Lung (tissue), 11 donors: ENCODE measurements at regions not wholly inside any gene's neighbourhood (a gene's known extent, or its start where the extent isn't known, plus 50 kb on each side); places are given as distances from the start of the nearest gene placed in this dataset.

Experiments
- ATAC-seq: fragments of 200-7000 bp; cut with Tn5 transposase; one replicate; pipeline ENCODE4 v1.9.1; 2020; ENCODE audit warnings: moderate number of reproducible peaks; ENCODE audit not compliant: insufficient read depth, low FRiP score
- DNase-seq, 3 donors: peaks; one replicate each; pipeline ENCODE4 v3.0.0-alpha.2; 2013 to 2017
- H3K27ac ChIP-seq, 2 donors: one replicate each; pipeline ENCODE4 v1.5.1; 2013; ENCODE audit warnings: mild to moderate bottlenecking in 2 of 2, moderate library complexity in 2 of 2, control low read depth in 1 of 2, inconsistent platforms in 1 of 2, low read depth in 1 of 2, low read length in 1 of 2
- H3K27me3 ChIP-seq, 3 donors: one replicate each; pipeline ENCODE4 v1.5.1; 2013; ENCODE audit warnings: low read length in 2 of 3; ENCODE audit not compliant: control insufficient read depth in 3 of 3, insufficient read depth in 3 of 3
- H3K36me3 ChIP-seq, 4 donors: one replicate each; pipeline ENCODE4 v1.5.1; 2013; ENCODE audit warnings: low read length in 4 of 4, mild to moderate bottlenecking in 1 of 4, moderate library complexity in 1 of 4; ENCODE audit not compliant: control insufficient read depth in 4 of 4, insufficient read depth in 4 of 4
- H3K4me1 ChIP-seq, 5 donors: one replicate each; pipeline ENCODE4 v1.5.1; 2013; ENCODE audit warnings: low read length in 5 of 5, mild to moderate bottlenecking in 2 of 5, moderate library complexity in 1 of 5; ENCODE audit not compliant: control insufficient read depth in 5 of 5, insufficient read depth in 5 of 5
- H3K4me3 ChIP-seq: one replicate; pipeline ENCODE4 v1.5.1; 2013; ENCODE audit warnings: mild to moderate bottlenecking, control low read depth, moderate library complexity
- H3K9ac ChIP-seq, 2 donors: one replicate each; pipeline ENCODE4 v1.5.1; 2013; ENCODE audit warnings: low read length in 2 of 2, control low read depth in 1 of 2; ENCODE audit not compliant: insufficient read depth in 1 of 2
- H3K9me3 ChIP-seq, 4 donors: one replicate each; pipeline ENCODE4 v1.5.1; 2013; ENCODE audit warnings: low read length in 3 of 4, mild to moderate bottlenecking in 1 of 4, moderate library complexity in 1 of 4; ENCODE audit not compliant: control insufficient read depth in 4 of 4, insufficient read depth in 3 of 4
- CTCF ChIP-seq: IDR thresholded peaks from 2 replicates; pipeline ENCODE4 v1.5.1; 2012; ENCODE audit warnings: mild to moderate bottlenecking; ENCODE audit errors: control extremely low read depth, extremely low read depth
- WGBS, 2 donors: extraction: QIAGEN DNeasy Blood & Tissue Kit; methylation state at CpG; one replicate each; pipeline ENCODE4 v1.1.7; 2013; 5-methylcytosine and 5-hydroxymethylcytosine counted together
- donor health status: control.
- donor health status: control.
- donor health status: Bipolar disorder and iron deficiency.
- donor health status: healthy.
- donor health status: DM: yes; HTN: yes; CAD: no.

- Histone ChIP-seq H3K9ac (no peak overlapping the region), H3K4me3 (no peak overlapping the region), H3K36me3 (no peaks in the 10 kb centered on the region), H3K4me1 (peaks cover 0 to 9% (median 2%) of the 10 kb centered on the region in 5 donors), H3K27ac (no peak overlapping the region), H3K27me3 (peaks cover 0 to 69% (median 13%) of the 10 kb centered on the region in 3 donors), H3K9me3 (peaks cover 0 to 2% (median 0%) of the 10 kb centered on the region in 4 donors)
- ATAC-seq (no peak), DNase-seq (no peak)
- TF ChIP-seq CTCF: no peak
- 73 to 83% methylated on average over 4 of the region's 4 CpGs for WGBS, 2 donors
These were observed 175.7 kb upstream of the EGLN3 start for GRCh38 chr14:34126586-34126985.

- H3K27me3 ChIP-seq: peaks cover 0 to 72% (median 13%) of the 10 kb centered on the region in 3 donors
- H3K27ac ChIP-seq: no peak overlapping the region
- no peaks in the 10 kb centered on the region for H3K9me3 ChIP-seq
- WGBS, 2 donors: 66 to 84% methylated on average over 4 of the region's 4 CpGs
- H3K9ac ChIP-seq: no peak overlapping the region
- H3K4me1 ChIP-seq: no peaks in the 10 kb centered on the region
- no peak for ATAC-seq
- no peaks in the 10 kb centered on the region for H3K36me3 ChIP-seq
- no peak for DNase-seq
- no peak overlapping the region for H3K4me3 ChIP-seq
- no peak for TF ChIP-seq CTCF
These were observed 173.7 kb upstream of the EGLN3 start for GRCh38 chr14:34124585-34124984.

GRCh38 chr14:34122650-34123049 lies 171.8 kb upstream of the EGLN3 start:
- Histone ChIP-seq H3K27ac (no peak overlapping the region), H3K9me3 (no peaks in the 10 kb centered on the region), H3K4me1 (no peaks in the 10 kb centered on the region), H3K27me3 (peaks cover 0 to 54% (median 11%) of the 10 kb centered on the region in 3 donors), H3K36me3 (no peaks in the 10 kb centered on the region), H3K4me3 (no peak overlapping the region), H3K9ac (no peak overlapping the region)
- no peak for TF ChIP-seq CTCF
- DNase-seq (no peak), ATAC-seq (no peak)
- whole genome bisulfite sequencing, 2 donors: 6 to 35% methylated on average over 1 of the region's 1 CpG

GRCh38 chr14:34122081-34122480 lies 171.2 kb upstream of the EGLN3 start:
- no peak for ATAC-seq
- H3K27ac ChIP-seq: no peak overlapping the region
- no peak overlapping the region for H3K9ac ChIP-seq
- H3K4me3 ChIP-seq: no peak overlapping the region
- no peaks in the 10 kb centered on the region for H3K4me1 ChIP-seq
- DNase-seq: no peak
- H3K36me3 ChIP-seq: no peaks in the 10 kb centered on the region
- 47 to 66% methylated on average over 3 of the region's 3 CpGs for WGBS, 2 donors
- no peaks in the 10 kb centered on the region for H3K9me3 ChIP-seq
- TF ChIP-seq CTCF: no peak
- H3K27me3 ChIP-seq: peaks cover 0 to 52% (median 9%) of the 10 kb centered on the region in 3 donors
